ENCODE measurements at regions not wholly inside any gene's neighbourhood (a gene's known extent, or its start where the extent isn't known, plus 50 kb on each side); places are given as distances from the start of the nearest gene placed in this dataset.

DNA sequence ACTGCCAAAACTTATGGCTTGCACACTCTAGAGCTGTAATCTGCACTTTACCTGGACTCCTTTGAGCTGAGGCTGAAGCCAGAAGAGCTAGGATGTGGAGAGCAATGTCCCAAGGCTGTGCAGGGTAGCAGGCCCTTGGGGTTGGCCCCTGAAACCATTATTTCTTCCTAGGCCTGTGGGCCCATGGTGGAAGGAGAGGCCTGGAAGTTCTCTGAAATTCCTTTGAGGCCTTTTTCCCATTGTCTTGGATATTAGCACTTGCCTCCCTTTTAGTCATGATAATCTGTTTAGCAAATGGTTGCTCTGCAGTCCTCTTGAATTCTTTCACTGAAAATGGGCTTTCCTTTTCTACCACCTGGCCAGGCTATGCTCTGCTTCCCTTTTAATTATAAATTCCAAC lies 102.0 kb upstream of the SGO1 start:
- Histone ChIP-seq H3K79me2 (ENCODE audit: control insufficient read depth, insufficient read depth, low read length) (no peaks in the 10 kb centered on the region), H3K4me1 (ENCODE audit: control insufficient read depth, insufficient read depth, low read length) (no peaks in the 10 kb centered on the region)
- FAIRE-seq = no peak

More for the DNA sequence above, 102.0 kb upstream of the SGO1 start:
- Histone ChIP-seq H3K9me3 (replicated peaks; ENCODE audit: control insufficient read depth, insufficient read depth, low read length) (no peaks in the 10 kb centered on the region), H3K9ac (ENCODE audit: control insufficient read depth, insufficient read depth, low read length) (no peak overlapping the region), H2AFZ (ENCODE audit: control insufficient read depth, low read depth, low read length) (no peak overlapping the region), H3K4me2 (ENCODE audit: control insufficient read depth, insufficient read depth) (no peak overlapping the region), H3K27me3 (replicated peaks in 1 of 2; ENCODE audit: control insufficient read depth in 2 of 2, insufficient read depth in 2 of 2, low read length in 1 of 2) (no peaks in the 10 kb centered on the region), H3K27ac (ENCODE audit: control insufficient read depth, insufficient read depth) (no peak overlapping the region), H4K20me1 (ENCODE audit: control insufficient read depth, insufficient read depth) (no peaks in the 10 kb centered on the region), H3K4me3 (no peak overlapping the region), H3K36me3 (ENCODE audit: control insufficient read depth in 2 of 2, insufficient read depth in 2 of 2, low read length in 1 of 2) (no peaks in the 10 kb centered on the region)
- DNase-seq (ENCODE audit: low read depth, low spot score) = no peak
- TF ChIP-seq HDAC6 (IDR thresholded peaks at IDR 0.05; ENCODE audit: unreplicated experiment) (no peak), CEBPB (IDR thresholded peaks at IDR 0.05; ENCODE audit: borderline replicate concordance in 1 of 2, low read depth in 2 of 2, low read length in 2 of 2) (no peak), MYC (IDR thresholded peaks at IDR 0.05; ENCODE audit: insufficient read depth, insufficient read length, insufficient replicate concordance, low read length, severe bottlenecking) (no peak), IKZF1 (conservative IDR thresholded peaks at IDR 0.05) (no peak), KDM1A (IDR thresholded peaks at IDR 0.05; ENCODE audit: borderline replicate concordance) (no peak), RUNX3 (IDR thresholded peaks at IDR 0.05; ENCODE audit: low read length) (no peak), ZNF274 (IDR thresholded peaks at IDR 0.05; ENCODE audit: insufficient read depth, insufficient read length) (no peak), BCL11A (IDR thresholded peaks at IDR 0.05; ENCODE audit: low read depth, low read length) (no peak), CREB1 (IDR thresholded peaks at IDR 0.05; ENCODE audit: low read depth) (no peak), POLR2A (IDR thresholded peaks at IDR 0.05; ENCODE audit: low read depth, low read length) (no peak)
- TF ChIP-seq, protein P1, sequence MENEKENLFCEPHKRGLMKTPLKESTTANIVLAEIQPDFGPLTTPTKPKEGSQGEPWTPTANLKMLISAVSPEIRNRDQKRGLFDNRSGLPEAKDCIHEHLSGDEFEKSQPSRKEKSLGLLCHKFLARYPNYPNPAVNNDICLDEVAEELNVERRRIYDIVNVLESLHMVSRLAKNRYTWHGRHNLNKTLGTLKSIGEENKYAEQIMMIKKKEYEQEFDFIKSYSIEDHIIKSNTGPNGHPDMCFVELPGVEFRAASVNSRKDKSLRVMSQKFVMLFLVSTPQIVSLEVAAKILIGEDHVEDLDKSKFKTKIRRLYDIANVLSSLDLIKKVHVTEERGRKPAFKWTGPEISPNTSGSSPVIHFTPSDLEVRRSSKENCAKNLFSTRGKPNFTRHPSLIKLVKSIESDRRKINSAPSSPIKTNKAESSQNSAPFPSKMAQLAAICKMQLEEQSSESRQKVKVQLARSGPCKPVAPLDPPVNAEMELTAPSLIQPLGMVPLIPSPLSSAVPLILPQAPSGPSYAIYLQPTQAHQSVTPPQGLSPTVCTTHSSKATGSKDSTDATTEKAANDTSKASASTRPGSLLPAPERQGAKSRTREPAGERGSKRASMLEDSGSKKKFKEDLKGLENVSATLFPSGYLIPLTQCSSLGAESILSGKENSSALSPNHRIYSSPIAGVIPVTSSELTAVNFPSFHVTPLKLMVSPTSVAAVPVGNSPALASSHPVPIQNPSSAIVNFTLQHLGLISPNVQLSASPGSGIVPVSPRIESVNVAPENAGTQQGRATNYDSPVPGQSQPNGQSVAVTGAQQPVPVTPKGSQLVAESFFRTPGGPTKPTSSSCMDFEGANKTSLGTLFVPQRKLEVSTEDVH (IDR thresholded peaks at IDR 0.05; ENCODE audit: low read depth, partially characterized antibody) = no peak
- CTCF ChIA-PET = no interaction called here
- intact Hi-C loops (cut with micrococcal nuclease; ENCODE audit: unreplicated experiment) = no loop called here
- BruUV-seq (replicated peaks) = no TSS peak
- ATAC-seq = no peak
- POLR2A ChIA-PET = no interaction called here
- RAD21 ChIA-PET (ENCODE audit: unreplicated experiment) = no interaction called here
- in situ Hi-C loops (cut with MboI) = no loop called here
- SMC1A ChIA-PET (ENCODE audit: uncharacterized antibody, unreplicated experiment) = no interaction called here
